ENCODE measurements at regions not wholly inside any gene's neighbourhood (a gene's known extent, or its start where the extent isn't known, plus 50 kb on each side); places are given as distances from the start of the nearest gene placed in this dataset.
"Not testable (repeated sequence)": the region's sequence is repeated elsewhere in the genome, so short reads cannot be mapped to it uniquely, and the experiment has no call there.

GRCh38 chr4:188992706-188993105 is 853.5 kb downstream of the TRIML1 start:
- TF ChIP-seq CTCF (conservative IDR thresholded peaks at IDR 0.05; ENCODE audit: low read length) = no peak
- no peak overlapping the region for H3K4me3 ChIP-seq (ENCODE audit: low read length)
- DNase-seq (ENCODE audit: low read depth) = no peak

- no peak for TF ChIP-seq CTCF (conservative IDR thresholded peaks at IDR 0.05; ENCODE audit: low read length)
- H3K4me3 ChIP-seq (ENCODE audit: low read length) = no peak overlapping the region
- no peak for DNase-seq (ENCODE audit: low read depth)
These were observed 854.6 kb downstream of the TRIML1 start for GRCh38 chr4:188993871-188994270.

- TF ChIP-seq CTCF (conservative IDR thresholded peaks at IDR 0.05; ENCODE audit: low read length) = no peak
- no peak for DNase-seq (ENCODE audit: low read depth)
- H3K4me3 ChIP-seq (ENCODE audit: low read length) = no peak overlapping the region
These were observed 862.2 kb downstream of the TRIML1 start for GRCh38 chr4:189001283-189001970.

- H3K4me3 ChIP-seq (ENCODE audit: low read length) = no peak overlapping the region
- no peak for TF ChIP-seq CTCF (conservative IDR thresholded peaks at IDR 0.05; ENCODE audit: low read length)
- no peak for DNase-seq (ENCODE audit: low read depth)
These were observed 862.8 kb downstream of the TRIML1 start for GRCh38 chr4:189001971-189002450.

- DNase-seq (ENCODE audit: low read depth) = no peak
- no peak for TF ChIP-seq CTCF (conservative IDR thresholded peaks at IDR 0.05; ENCODE audit: low read length)
- H3K4me3 ChIP-seq (ENCODE audit: low read length) = no peak overlapping the region
These were observed 863.2 kb downstream of the TRIML1 start for GRCh38 chr4:189002475-189002874.

- not testable (repeated sequence) for H3K4me3 ChIP-seq (ENCODE audit: low read length); DNase-seq (ENCODE audit: low read depth)
These were observed 871.4 kb downstream of the TRIML1 start for GRCh38 chr4:189010452-189011217.

GRCh38 chr4:189021831-189022230 is 882.6 kb downstream of the TRIML1 start:
- TF ChIP-seq CTCF (conservative IDR thresholded peaks at IDR 0.05; ENCODE audit: low read length) = no peak
- H3K4me3 ChIP-seq (ENCODE audit: low read length) = no peak overlapping the region
- DNase-seq (ENCODE audit: low read depth) = peak; percentile 29

All from AG10803 (cell line).